ENCODE measurements at regions not wholly inside any gene's neighbourhood (a gene's known extent, or its start where the extent isn't known, plus 50 kb on each side); places are given as distances from the start of the nearest gene placed in this dataset.
A peak's percentile ranks its signal among the peaks of the same experiment; 100 is the strongest.

GRCh38 chr9:121561385-121562222 lies 62.0 kb upstream of the GGTA1 start:
- H3K4me1 ChIP-seq, result peaks cover 0 to 7% (median 1%) of the 10 kb centered on the region in 4 donors
- H3K27ac ChIP-seq, result no peak overlapping the region
- WGBS (ENCODE audit: insufficient coverage, low coverage, low lambda C conversion rate, missing lambda C conversion rate), result 40% methylated on average over 4 of the region's 7 CpGs
- ATAC-seq (peak in 3 of 4 donors; percentile 4 to 43 (median 29)), DNase-seq (no peak)
- no peak for TF ChIP-seq CTCF (IDR thresholded peaks at IDR 0.05)
- no peak for TF ChIP-seq POLR2A (IDR thresholded peaks at IDR 0.05)
- H3K4me3 ChIP-seq, result no peak overlapping the region
- intact Hi-C loops (cut with DNase I), result no loop called here
- H3K36me3 ChIP-seq, result no peaks in the 10 kb centered on the region
- no peaks in the 10 kb centered on the region for H3K9me3 ChIP-seq
- H3K27me3 ChIP-seq, result no peaks in the 10 kb centered on the region

GRCh38 chr9:121562301-121562700 lies 62.7 kb upstream of the GGTA1 start:
- TF ChIP-seq POLR2A (IDR thresholded peaks at IDR 0.05), result no peak
- TF ChIP-seq CTCF (IDR thresholded peaks at IDR 0.05), result no peak
- no peaks in the 10 kb centered on the region for H3K36me3 ChIP-seq
- H3K27ac ChIP-seq, result no peak overlapping the region
- no peak overlapping the region for H3K4me3 ChIP-seq
- H3K27me3 ChIP-seq, result no peaks in the 10 kb centered on the region
- H3K9me3 ChIP-seq, result no peaks in the 10 kb centered on the region
- WGBS (ENCODE audit: insufficient coverage, low coverage, low lambda C conversion rate, missing lambda C conversion rate), result 85% methylated on average over 5 of the region's 6 CpGs
- peaks cover 0 to under 1% (median 0%) of the 10 kb centered on the region in 4 donors for H3K4me1 ChIP-seq
- no peak for ATAC-seq
- DNase-seq, result no peak
- intact Hi-C loops (cut with DNase I), result no loop called here

GRCh38 chr9:121563425-121563824 lies 63.8 kb upstream of the GGTA1 start:
- 93% methylated on average over 5 of the region's 8 CpGs for WGBS (ENCODE audit: insufficient coverage, low coverage, low lambda C conversion rate, missing lambda C conversion rate)
- TF ChIP-seq CTCF (IDR thresholded peaks at IDR 0.05), result no peak
- TF ChIP-seq POLR2A (IDR thresholded peaks at IDR 0.05), result no peak
- DNase-seq (no peak), ATAC-seq (no peak)
- Histone ChIP-seq H3K27ac (no peak overlapping the region), H3K4me1 (peaks cover 0 to 3% (median 0%) of the 10 kb centered on the region in 4 donors), H3K27me3 (no peaks in the 10 kb centered on the region), H3K36me3 (no peaks in the 10 kb centered on the region), H3K9me3 (no peaks in the 10 kb centered on the region), H3K4me3 (no peak overlapping the region)
- intact Hi-C loops (cut with DNase I), result no loop called here

- WGBS (ENCODE audit: insufficient coverage, low coverage, low lambda C conversion rate, missing lambda C conversion rate), result 79% methylated on average over 5 of the region's 7 CpGs
- Histone ChIP-seq H3K4me3 (no peak overlapping the region), H3K27ac (no peak overlapping the region), H3K9me3 (no peaks in the 10 kb centered on the region), H3K36me3 (no peaks in the 10 kb centered on the region), H3K27me3 (no peaks in the 10 kb centered on the region), H3K4me1 (peaks cover 0 to 3% (median 0%) of the 10 kb centered on the region in 4 donors)
- TF ChIP-seq POLR2A (IDR thresholded peaks at IDR 0.05) (no peak), CTCF (IDR thresholded peaks at IDR 0.05) (no peak)
- DNase-seq (no peak), ATAC-seq (no peak)
- intact Hi-C loops (cut with DNase I), result no loop called here
Observed at GRCh38 chr9:121563881-121564460, 64.3 kb upstream of the GGTA1 start.

Measured in right lobe of liver (tissue), 6 donors.